GM19328 (cell line): ENCODE measurements at regions not wholly inside any gene's neighbourhood (a gene's known extent, or its start where the extent isn't known, plus 50 kb on each side); places are given as distances from the start of the nearest gene placed in this dataset.
"Not testable (repeated sequence)": the region's sequence is repeated elsewhere in the genome, so short reads cannot be mapped to it uniquely, and the experiment has no call there.

Experiments
- ATAC-seq: cut with Tn5 transposase; IDR thresholded peaks from one replicate; pipeline ENCODE4 v1.9.1; 2021; ENCODE audit warnings: mild to moderate bottlenecking, moderate library complexity; ENCODE audit not compliant: unreplicated experiment

- ATAC-seq = no peak
Measured at GRCh38 chr6:113354204-113354895, 502.8 kb upstream of the MARCKS start.

DNA sequence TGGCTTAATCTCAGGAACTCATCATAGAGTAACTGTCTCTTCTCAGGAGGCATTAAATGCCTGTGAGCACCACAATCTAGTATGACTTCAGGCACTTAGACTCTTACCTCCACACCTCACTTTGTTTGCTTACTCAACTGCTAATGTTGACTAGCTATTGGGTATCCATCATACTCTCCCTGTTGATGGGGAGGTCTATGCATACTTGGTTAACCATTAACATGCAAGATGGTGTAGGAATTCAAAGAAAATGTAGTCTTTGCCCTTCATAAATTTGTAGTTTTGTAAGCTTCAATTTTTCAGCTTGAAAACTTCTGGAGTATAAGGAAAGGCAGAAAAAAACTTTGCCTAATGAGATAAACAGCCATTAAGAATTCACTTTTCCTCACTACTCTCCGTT is 501.0 kb upstream of the MARCKS start:
- ATAC-seq = no peak

DNA sequence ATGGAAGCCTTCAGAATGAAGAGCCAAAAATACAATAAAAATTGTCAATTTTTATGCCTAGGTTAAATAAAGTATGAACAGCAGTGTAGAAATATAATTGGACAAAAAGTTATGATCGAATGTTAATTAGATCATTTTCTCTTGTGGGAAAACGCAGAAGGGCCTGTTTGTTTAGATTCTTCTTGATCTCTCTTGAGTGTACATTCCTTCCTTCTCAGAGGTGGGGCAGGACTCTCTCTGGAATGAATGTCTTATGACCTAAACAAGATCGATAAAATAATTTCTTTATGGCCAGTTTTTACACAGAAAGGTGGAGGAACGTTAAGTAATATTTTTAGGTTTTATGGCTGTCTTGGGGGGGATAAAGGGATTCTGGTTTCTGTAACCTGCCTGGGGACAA is 500.1 kb upstream of the MARCKS start:
- ATAC-seq = no peak

DNA sequence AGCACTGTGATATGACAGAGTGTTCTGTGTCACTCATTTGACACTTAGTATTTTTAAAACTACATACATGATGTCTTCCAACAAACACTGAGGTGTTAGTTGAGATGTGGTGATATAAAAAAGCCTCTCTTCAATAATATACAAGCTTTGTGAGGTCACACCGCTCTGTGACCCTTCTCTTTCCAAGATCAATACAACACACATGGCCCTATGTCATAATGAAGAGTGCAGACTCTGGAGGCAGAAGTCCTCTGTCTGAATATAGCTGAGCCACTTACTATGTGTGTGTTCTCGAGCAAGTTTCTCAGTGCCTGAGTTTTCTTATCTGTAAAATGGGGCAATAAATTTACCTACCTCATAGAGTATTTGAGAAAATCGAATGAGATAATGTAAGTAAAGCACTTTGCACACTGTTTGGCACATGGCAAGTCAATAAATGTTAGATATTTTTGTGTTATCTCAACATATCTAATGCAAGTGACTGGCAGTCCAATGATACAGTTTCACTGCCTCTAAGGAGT is 499.0 kb upstream of the MARCKS start:
- no peak for ATAC-seq

GRCh38 chr6:113359155-113360140 is 497.7 kb upstream of the MARCKS start:
- ATAC-seq = no peak

DNA sequence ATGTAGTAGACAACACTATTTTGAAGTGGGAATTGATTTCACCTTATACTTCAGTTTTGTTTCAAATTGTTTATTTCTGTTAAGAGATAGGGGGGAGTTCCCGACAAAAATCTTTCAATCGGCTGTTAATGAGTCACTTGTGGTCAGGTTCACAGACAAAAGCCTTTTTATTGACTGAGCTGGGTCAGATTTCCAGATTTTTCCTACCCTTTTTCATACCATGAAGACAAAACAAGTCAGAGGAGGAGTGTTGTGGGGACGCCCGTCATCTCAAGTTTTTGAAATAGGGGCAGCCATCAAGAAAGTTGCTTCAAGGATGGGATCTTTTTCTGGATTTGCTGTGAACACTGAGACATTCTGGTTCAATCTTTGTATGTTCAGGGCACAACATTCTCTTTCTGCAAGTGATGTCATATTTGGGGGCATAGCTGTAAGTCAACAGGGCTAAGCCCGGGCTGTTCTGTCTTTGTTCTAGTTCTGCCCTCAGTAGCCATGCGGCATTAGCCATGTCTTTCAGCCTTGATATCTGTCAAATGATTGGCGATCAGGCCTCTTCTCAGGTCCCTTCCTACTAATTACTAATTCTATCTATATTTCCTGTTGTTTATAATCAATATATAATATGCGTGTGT is 496.0 kb upstream of the MARCKS start:
- no peak for ATAC-seq

DNA sequence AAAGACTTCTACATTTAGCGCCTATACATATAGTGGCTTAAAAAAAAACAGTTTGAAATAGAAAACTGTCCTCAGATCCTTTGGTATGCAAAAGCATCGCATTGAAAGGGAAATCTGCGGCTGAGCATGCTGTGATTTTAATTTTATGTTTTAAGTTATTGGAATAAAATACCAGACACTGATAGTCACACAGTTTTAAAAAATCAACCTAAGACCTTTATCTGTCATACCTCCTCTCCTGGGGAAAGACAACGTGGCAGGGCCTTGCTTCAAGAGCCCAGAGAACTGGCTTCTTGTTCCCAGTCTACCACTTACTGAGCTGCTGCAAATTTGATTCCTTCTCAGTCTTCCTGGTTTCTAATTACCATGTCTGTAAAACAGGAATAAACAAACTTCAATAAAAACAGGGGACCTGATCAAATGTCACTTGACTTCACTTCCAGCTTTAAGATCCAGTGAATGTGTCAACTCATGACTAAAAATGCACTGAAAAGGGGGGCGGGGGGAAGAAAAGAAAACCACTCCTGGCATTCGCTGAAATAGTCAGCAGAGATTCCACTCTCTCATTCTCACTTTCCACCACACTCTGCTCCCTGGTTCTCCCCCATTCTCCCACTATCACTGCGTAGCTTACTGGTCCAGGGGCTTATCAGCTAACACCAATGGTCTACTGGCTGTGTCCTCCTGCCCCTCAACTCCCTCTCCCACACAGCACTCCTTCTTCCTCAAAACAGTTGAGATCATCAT is 494.7 kb upstream of the MARCKS start:
- ATAC-seq = no peak

DNA sequence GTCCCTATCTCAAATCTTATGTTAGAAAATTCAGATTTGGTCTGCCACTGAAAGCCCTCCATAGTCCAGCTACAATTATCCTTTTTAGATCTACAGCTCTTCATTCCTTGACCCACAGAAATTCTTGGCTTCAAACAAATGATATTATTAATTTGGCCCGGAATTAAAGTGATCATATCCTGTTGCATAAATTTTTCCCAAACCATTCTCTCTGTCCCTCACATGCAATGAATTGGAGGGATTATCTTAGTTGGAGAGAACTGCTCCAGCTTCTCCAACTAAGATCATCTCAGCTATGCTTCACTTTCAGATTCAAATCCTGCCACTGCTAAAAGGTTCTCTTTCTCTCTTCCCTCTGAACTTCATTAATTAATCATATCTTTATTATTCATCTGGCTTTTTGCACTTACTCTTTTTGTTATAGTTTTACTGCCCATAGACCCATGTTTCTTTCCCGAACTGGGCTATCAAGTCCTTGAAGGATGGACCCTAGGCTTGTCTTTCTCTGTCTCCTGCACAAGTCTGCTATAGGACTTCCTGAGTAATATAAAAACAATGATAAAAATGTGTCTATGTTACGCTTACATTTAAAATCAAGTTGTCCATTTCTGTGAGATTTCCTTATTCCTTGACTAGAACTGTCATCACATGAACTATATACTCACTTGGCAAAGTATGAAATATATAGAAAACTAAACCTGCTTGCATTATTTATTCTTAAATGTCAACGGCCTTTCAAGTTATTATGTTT is 493.9 kb upstream of the MARCKS start:
- no peak for ATAC-seq

DNA sequence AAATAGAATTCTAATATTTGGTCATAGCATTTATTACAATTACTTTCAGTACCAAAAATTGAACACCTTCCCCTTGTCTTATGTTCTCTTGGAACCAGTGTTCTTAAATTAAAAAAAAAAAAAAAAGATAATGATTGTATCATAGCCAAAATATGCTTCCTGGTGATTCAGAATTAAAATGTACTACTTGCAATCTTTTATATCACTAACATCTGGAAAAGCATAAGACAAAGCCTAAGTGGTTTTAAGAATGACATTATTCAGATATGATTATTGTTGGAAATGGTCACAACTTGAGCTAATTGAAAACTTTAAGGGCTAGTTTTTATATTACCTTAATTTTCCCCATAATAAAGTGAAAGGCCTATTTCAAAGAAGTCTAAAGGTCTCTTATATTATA is 493.3 kb upstream of the MARCKS start:
- ATAC-seq = no peak

- no peak for ATAC-seq
Measured at GRCh38 chr6:113364766-113365165, 492.4 kb upstream of the MARCKS start.

DNA sequence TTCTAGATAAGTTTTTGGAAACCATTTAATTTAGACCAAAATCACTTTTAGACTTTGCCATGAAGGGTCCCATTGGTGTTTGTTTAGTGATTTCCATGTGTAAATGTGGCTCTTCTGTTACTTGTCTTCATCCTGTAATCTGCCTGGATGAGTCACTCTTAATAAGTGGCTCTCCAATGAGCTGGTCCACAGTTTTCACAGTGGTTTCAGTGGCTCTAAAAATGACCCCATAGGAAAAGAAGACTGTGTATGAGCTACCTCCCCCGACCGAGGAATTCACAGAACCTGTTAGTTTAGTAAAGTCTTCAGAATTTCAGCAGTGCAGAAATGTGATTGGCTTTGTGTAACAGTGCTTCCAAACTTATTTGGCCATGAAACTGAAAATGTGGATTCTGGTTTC is 492.0 kb upstream of the MARCKS start:
- no peak for ATAC-seq

DNA sequence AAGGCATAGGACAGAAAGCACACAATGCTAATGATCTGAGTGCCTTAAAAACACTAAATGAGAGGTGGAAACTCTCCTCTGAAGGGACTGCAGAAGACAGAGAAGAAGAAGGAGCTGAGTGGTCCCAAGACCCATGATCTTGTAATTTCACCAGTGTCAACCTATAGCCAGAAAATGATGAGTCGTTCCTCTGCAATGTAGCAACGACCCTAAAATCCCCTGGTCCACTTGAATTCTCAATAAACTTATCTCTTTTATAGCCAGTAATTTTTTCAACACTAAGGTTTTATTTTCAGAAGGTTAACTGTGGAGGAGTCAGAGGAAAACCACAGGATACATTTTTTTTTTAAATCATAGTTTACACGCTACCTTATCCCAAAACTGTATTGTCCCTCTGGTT is 490.6 kb upstream of the MARCKS start:
- no peak for ATAC-seq

DNA sequence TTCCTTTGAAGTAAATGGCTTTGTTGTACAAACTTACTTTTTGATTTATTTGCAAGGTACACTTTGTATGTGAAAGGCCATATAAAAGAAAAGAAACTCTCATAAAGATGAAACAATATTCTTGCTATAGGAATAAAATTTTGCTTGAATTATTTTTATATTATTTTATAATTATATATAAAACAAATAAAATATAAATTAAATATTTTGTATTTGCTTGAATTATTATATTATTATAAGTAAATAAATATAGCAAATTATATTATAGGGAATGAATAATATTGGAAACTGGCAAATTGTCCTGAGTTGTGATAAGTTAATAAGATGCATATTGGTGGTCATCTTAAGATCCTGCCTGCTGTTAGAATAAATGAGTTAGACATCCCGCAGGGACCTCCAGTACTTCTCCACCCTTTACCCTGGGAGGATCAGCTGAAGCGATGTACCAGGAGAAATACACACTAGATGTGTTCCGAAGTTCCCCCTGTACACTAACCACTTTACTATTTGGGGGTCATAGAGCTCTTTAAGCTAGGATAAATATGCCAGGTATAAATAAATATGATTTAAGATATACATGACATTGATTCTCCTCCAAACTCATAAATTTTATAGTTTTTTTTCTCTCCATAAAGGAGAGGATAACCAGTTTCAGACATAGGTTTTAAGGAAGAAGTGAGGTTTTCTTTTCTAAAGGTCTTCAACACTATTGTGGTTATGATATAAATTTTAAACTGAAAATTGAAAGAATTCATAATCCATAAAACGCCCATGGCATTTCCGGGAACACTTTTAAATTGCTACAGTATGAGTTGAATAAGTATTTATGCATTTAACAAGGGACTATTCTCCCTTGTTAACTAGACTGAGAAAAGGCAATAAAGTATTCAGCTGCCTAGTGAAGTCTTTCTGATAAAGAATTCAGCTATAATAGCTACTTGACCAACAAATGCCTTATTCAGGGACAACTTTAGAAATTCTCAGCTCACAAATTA is 486.3 kb upstream of the MARCKS start:
- no peak for ATAC-seq

GRCh38 chr6:113375466-113375865 is 481.7 kb upstream of the MARCKS start:
- not testable (repeated sequence) for ATAC-seq

GRCh38 chr6:113375950-113376846 is 480.9 kb upstream of the MARCKS start:
- ATAC-seq = no peak

DNA sequence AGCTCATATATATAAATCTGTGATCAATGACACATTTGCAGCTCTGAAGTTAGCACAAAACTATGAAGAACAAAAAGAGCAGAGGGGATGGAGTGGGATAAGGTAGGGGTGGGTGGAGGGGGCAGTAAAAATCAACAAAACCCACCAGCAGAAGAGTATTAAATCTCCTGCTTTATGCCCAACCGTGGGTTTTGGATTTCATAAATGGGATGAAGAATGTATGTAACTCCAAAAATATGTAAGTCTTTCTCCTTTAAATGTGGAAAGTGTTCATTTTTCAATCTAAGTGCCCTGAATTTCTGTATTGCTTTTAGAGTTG is 480.3 kb upstream of the MARCKS start:
- ATAC-seq = no peak

GRCh38 chr6:113377362-113377942 is 479.7 kb upstream of the MARCKS start:
- no peak for ATAC-seq

GRCh38 chr6:113380591-113380990 is 476.6 kb upstream of the MARCKS start:
- ATAC-seq = no peak
